ENCODE measurements at regions not wholly inside any gene's neighbourhood (a gene's known extent, or its start where the extent isn't known, plus 50 kb on each side); places are given as distances from the start of the nearest gene placed in this dataset.

DNA sequence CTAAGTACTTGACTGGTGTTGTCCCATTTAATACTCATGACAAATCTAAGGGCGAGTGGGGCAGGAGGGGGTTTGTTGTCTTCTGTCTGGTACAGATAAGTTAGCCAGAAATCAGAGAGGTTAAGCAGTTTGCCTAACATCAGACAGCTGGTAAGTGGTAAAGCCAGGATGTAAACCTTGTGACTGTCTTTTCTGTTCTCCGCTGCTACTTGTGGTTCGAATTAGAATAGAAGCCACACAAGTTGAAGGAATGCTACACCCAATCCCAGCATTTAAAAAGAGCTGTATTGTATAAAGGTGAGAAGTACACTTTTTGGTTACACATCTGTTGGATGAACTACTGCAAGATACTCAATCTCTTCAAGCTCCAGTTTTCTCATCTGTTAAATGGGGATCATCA is 474.7 kb upstream of the SUCLG2 start:
- peaks cover 9% of the 10 kb centered on the region for H3K9me3 Mint-ChIP-seq
- no peak overlapping the region for H3K4me3 Mint-ChIP-seq
- no peak overlapping the region for H3K27ac Mint-ChIP-seq
- peaks cover 6% of the 10 kb centered on the region for H3K36me3 Mint-ChIP-seq (ENCODE audit: low read depth)
- no peaks in the 10 kb centered on the region for H3K27me3 Mint-ChIP-seq
- DNase-seq = no peak
- H3K4me1 Mint-ChIP-seq (ENCODE audit: low read depth) = peaks cover 21% of the 10 kb centered on the region

DNA sequence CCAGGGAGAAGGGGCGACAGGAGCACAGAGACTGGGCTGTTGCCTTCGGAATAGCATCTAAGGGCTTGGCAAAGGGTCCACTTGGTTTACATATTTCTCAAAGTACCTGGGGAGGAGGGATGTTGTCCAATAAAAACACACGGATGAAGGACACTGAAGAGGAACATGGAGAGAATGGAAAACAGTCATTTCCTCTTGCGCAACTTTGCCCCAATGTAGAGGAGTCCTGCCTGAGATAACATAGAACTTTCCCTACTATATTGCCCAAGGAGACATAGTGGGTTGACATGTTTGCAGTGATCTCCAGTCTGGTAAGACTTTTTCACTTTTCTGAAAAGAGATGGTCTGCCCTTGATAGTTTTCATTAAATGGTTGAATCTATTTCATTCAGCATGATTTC is 468.8 kb upstream of the SUCLG2 start:
- Mint-ChIP-seq H3K4me3 (no peak overlapping the region), H3K36me3 (ENCODE audit: low read depth) (peaks cover 4% of the 10 kb centered on the region), H3K4me1 (ENCODE audit: low read depth) (peaks cover 23% of the 10 kb centered on the region), H3K27ac (no peak overlapping the region), H3K9me3 (peaks cover 2% of the 10 kb centered on the region), H3K27me3 (no peaks in the 10 kb centered on the region)
- no peak for DNase-seq

DNA sequence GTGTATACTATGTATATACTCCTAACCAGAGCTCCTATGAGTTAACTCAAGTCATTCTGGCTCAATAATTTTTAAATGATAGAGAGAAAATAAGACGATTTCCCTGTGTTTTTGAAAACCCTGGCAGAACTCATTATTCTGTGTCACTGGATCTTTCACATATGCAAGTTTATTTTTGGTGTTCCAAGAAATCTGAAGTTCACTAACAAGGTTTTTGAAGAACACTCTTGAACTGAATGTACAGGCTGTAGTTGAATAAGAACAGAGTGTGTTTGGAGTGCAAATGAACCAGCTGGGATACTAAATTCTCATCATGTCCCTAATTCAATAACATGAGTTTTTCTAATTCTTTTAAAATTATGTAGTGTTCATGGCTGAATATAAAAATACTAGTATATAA is 466.9 kb upstream of the SUCLG2 start:
- peaks cover 4% of the 10 kb centered on the region for H3K36me3 Mint-ChIP-seq (ENCODE audit: low read depth)
- peaks cover 17% of the 10 kb centered on the region for H3K4me1 Mint-ChIP-seq (ENCODE audit: low read depth)
- H3K4me3 Mint-ChIP-seq = no peak overlapping the region
- H3K9me3 Mint-ChIP-seq = no peaks in the 10 kb centered on the region
- H3K27ac Mint-ChIP-seq = no peak overlapping the region
- no peaks in the 10 kb centered on the region for H3K27me3 Mint-ChIP-seq
- DNase-seq = no peak

- no peak overlapping the region for H3K27ac Mint-ChIP-seq
- no peak overlapping the region for H3K4me3 Mint-ChIP-seq
- no peaks in the 10 kb centered on the region for H3K27me3 Mint-ChIP-seq
- H3K36me3 Mint-ChIP-seq (ENCODE audit: low read depth) = peaks cover 4% of the 10 kb centered on the region
- DNase-seq = no peak
- H3K9me3 Mint-ChIP-seq = peaks cover 4% of the 10 kb centered on the region
- H3K4me1 Mint-ChIP-seq (ENCODE audit: low read depth) = no peaks in the 10 kb centered on the region
Observed at GRCh38 chr3:68116580-68116979, 462.2 kb upstream of the SUCLG2 start.

DNA sequence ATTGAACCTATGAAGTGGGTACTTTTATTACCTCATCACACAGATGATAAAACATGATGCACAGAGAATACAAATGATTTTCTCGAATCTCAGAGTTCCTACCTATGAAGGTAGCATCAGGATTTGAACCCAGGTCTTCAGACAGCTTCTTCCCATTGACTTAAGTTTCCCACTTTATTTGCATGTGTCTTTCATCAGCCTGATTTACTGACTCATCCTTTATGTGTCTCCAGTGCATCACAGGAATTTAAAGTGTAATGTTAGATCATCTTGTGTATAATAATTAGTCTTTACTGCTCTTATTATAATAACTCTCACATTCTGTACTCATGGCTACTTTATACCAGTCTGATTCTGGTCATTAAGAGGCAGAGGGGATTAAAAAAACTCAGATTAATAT is 449.4 kb upstream of the SUCLG2 start:
- no peak for DNase-seq
- H3K9me3 Mint-ChIP-seq = peaks cover 16% of the 10 kb centered on the region
- H3K27ac Mint-ChIP-seq = no peak overlapping the region
- peaks cover 18% of the 10 kb centered on the region for H3K36me3 Mint-ChIP-seq (ENCODE audit: low read depth)
- H3K4me1 Mint-ChIP-seq (ENCODE audit: low read depth) = peaks cover 24% of the 10 kb centered on the region
- H3K4me3 Mint-ChIP-seq = no peak overlapping the region
- no peaks in the 10 kb centered on the region for H3K27me3 Mint-ChIP-seq

GRCh38 chr3:68090571-68090970 is 436.2 kb upstream of the SUCLG2 start:
- Mint-ChIP-seq H3K4me1 (ENCODE audit: low read depth) (peaks cover 79% of the 10 kb centered on the region), H3K36me3 (ENCODE audit: low read depth) (no peaks in the 10 kb centered on the region), H3K27me3 (no peaks in the 10 kb centered on the region), H3K4me3 (no peak overlapping the region), H3K9me3 (no peaks in the 10 kb centered on the region), H3K27ac (no peak overlapping the region)
- DNase-seq = no peak

DNA sequence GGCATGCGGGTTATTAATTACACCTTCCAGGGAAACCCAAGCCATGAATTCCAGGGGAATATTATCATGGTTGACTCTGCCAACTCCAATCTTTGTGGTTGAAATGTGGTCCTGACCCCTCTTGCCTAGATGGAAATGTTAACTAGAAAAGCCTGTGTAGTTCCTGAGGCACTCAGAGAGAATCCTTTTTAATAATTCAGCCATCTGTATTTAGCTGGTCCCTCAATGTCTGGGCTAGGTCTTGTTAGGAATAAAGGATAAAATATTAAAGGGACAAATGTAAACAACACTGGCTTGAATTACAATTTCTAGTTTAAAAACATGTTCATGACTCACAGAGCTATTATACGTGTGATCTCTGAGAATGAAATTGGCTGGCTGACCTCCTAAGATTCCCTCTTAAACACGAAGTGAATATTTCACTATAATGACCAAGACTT is 435.2 kb upstream of the SUCLG2 start:
- H3K4me3 Mint-ChIP-seq = no peak overlapping the region
- peaks cover 84% of the 10 kb centered on the region for H3K4me1 Mint-ChIP-seq (ENCODE audit: low read depth)
- no peaks in the 10 kb centered on the region for H3K9me3 Mint-ChIP-seq
- no peaks in the 10 kb centered on the region for H3K27me3 Mint-ChIP-seq
- H3K36me3 Mint-ChIP-seq (ENCODE audit: low read depth) = no peaks in the 10 kb centered on the region
- no peak for DNase-seq
- H3K27ac Mint-ChIP-seq = no peak overlapping the region

DNA sequence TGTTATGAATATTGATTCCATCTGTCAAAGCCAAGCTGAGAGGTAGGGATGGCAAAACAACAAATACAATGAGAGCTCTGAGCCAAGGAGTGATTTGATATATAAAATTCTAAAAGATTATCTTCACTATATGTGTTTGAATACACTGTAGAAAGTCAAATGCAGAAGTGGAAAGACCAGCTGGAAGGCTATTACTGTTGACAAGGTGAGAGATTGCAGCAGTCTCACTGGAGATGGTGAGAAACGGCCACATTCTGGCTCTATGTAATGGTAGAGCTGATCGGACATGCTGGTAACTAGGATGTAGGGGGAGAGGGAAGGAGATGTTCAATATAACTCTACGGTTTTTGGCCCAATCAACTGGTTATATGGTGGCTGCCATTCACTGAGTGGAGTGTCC is 434.2 kb upstream of the SUCLG2 start:
- Mint-ChIP-seq H3K27ac (peak overlapping the region; percentile 24), H3K4me1 (ENCODE audit: low read depth) (peaks cover 83% of the 10 kb centered on the region), H3K27me3 (no peaks in the 10 kb centered on the region), H3K9me3 (no peaks in the 10 kb centered on the region), H3K36me3 (ENCODE audit: low read depth) (peaks cover 1% of the 10 kb centered on the region), H3K4me3 (no peak overlapping the region)
- no peak for DNase-seq

- no peak overlapping the region for H3K4me3 Mint-ChIP-seq
- H3K9me3 Mint-ChIP-seq = no peaks in the 10 kb centered on the region
- no peak for DNase-seq
- peak overlapping the region; percentile 24 for H3K27ac Mint-ChIP-seq
- H3K27me3 Mint-ChIP-seq = no peaks in the 10 kb centered on the region
- H3K36me3 Mint-ChIP-seq (ENCODE audit: low read depth) = peaks cover 2% of the 10 kb centered on the region
- H3K4me1 Mint-ChIP-seq (ENCODE audit: low read depth) = peaks cover 80% of the 10 kb centered on the region
Observed at GRCh38 chr3:68088216-68088615, 433.8 kb upstream of the SUCLG2 start.

- no peak for DNase-seq
- H3K36me3 Mint-ChIP-seq (ENCODE audit: low read depth) = peaks cover 9% of the 10 kb centered on the region
- no peak overlapping the region for H3K27ac Mint-ChIP-seq
- peaks cover 12% of the 10 kb centered on the region for H3K9me3 Mint-ChIP-seq
- no peaks in the 10 kb centered on the region for H3K27me3 Mint-ChIP-seq
- H3K4me3 Mint-ChIP-seq = no peak overlapping the region
- H3K4me1 Mint-ChIP-seq (ENCODE audit: low read depth) = peaks cover 19% of the 10 kb centered on the region
Observed at GRCh38 chr3:68072062-68072461, 417.6 kb upstream of the SUCLG2 start.

DNA sequence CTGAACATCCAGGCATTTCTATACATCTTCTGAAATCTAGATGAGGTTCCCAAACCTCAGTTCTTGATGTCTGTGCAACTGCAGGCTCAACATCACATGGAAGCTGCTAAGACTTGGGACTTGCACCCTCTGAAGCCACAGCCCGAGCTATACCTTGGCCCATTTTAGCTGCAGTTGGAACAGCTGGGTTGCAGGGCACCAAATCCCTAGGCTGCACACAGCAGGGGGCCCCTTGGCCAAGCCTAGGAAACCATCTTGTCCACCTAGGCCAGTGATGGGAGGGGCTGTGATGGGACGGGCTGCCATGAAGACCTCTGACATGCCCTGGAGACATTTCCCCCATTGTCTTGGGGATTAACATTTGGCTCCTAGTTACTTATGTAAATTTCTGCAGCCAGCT is 415.8 kb upstream of the SUCLG2 start:
- H3K4me3 Mint-ChIP-seq = no peak overlapping the region
- no peak for DNase-seq
- no peak overlapping the region for H3K27ac Mint-ChIP-seq
- no peaks in the 10 kb centered on the region for H3K27me3 Mint-ChIP-seq
- peaks cover 12% of the 10 kb centered on the region for H3K9me3 Mint-ChIP-seq
- peaks cover 16% of the 10 kb centered on the region for H3K4me1 Mint-ChIP-seq (ENCODE audit: low read depth)
- H3K36me3 Mint-ChIP-seq (ENCODE audit: low read depth) = peaks cover 9% of the 10 kb centered on the region

- no peak overlapping the region for H3K4me3 Mint-ChIP-seq
- H3K27me3 Mint-ChIP-seq = no peaks in the 10 kb centered on the region
- H3K9me3 Mint-ChIP-seq = peaks cover 12% of the 10 kb centered on the region
- H3K36me3 Mint-ChIP-seq (ENCODE audit: low read depth) = peaks cover 9% of the 10 kb centered on the region
- DNase-seq = no peak
- H3K4me1 Mint-ChIP-seq (ENCODE audit: low read depth) = peaks cover 14% of the 10 kb centered on the region
- H3K27ac Mint-ChIP-seq = no peak overlapping the region
Observed at GRCh38 chr3:68067314-68067713, 412.9 kb upstream of the SUCLG2 start.

DNA sequence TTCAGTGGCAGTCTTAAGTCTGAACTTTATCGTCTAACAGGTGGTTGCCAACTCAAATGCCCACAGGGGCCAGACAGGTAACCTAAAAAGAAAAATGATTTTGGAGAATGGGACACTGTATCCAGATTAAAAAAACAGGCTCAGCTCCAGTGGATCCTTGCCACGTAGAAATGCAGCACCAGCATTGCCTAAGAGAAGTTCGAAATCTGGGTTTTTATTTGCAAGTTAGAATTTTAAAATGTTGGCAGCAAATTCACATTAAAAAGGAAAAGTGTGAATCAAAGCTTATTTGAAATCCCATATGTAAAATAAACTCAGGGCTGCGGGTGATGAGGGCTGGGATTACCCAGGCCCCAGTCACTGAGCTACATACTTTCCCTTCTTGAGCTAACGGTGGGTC is 408.5 kb upstream of the SUCLG2 start:
- Mint-ChIP-seq H3K9me3 (no peaks in the 10 kb centered on the region), H3K27me3 (no peaks in the 10 kb centered on the region), H3K4me3 (no peak overlapping the region), H3K27ac (no peak overlapping the region), H3K4me1 (ENCODE audit: low read depth) (peaks cover 53% of the 10 kb centered on the region), H3K36me3 (ENCODE audit: low read depth) (peaks cover 4% of the 10 kb centered on the region)
- no peak for DNase-seq

- peaks cover 5% of the 10 kb centered on the region for H3K9me3 Mint-ChIP-seq
- peaks cover 4% of the 10 kb centered on the region for H3K36me3 Mint-ChIP-seq (ENCODE audit: low read depth)
- DNase-seq = no peak
- H3K27ac Mint-ChIP-seq = no peak overlapping the region
- no peak overlapping the region for H3K4me3 Mint-ChIP-seq
- H3K27me3 Mint-ChIP-seq = no peaks in the 10 kb centered on the region
- peaks cover 73% of the 10 kb centered on the region for H3K4me1 Mint-ChIP-seq (ENCODE audit: low read depth)
Observed at GRCh38 chr3:68060910-68061309, 406.5 kb upstream of the SUCLG2 start.

- DNase-seq = no peak
- Mint-ChIP-seq H3K27ac (peak overlapping the region; percentile 7), H3K4me1 (ENCODE audit: low read depth) (peaks cover 77% of the 10 kb centered on the region), H3K4me3 (no peak overlapping the region), H3K36me3 (ENCODE audit: low read depth) (peaks cover 4% of the 10 kb centered on the region), H3K9me3 (peaks cover 5% of the 10 kb centered on the region), H3K27me3 (no peaks in the 10 kb centered on the region)
Observed at GRCh38 chr3:68060191-68060590, 405.8 kb upstream of the SUCLG2 start.

- H3K36me3 Mint-ChIP-seq (ENCODE audit: low read depth) = peaks cover 4% of the 10 kb centered on the region
- H3K27ac Mint-ChIP-seq = peak overlapping the region; percentile 2
- H3K9me3 Mint-ChIP-seq = peaks cover 5% of the 10 kb centered on the region
- DNase-seq = no peak
- no peaks in the 10 kb centered on the region for H3K27me3 Mint-ChIP-seq
- H3K4me1 Mint-ChIP-seq (ENCODE audit: low read depth) = peaks cover 73% of the 10 kb centered on the region
- no peak overlapping the region for H3K4me3 Mint-ChIP-seq
Observed at GRCh38 chr3:68059628-68060152, 405.3 kb upstream of the SUCLG2 start.
